Liver (tissue), 8 donors: ENCODE measurements at regions not wholly inside any gene's neighbourhood (a gene's known extent, or its start where the extent isn't known, plus 50 kb on each side); places are given as distances from the start of the nearest gene placed in this dataset.

Experiments
- DNase-seq: peaks from one replicate; pipeline ENCODE4 v3.0.0-alpha.2; 2017; ENCODE audit warnings: low spot score
- H3K27ac ChIP-seq, 2 donors: one replicate each; pipeline ENCODE4 v1.7.0; 2013; ENCODE audit warnings: inconsistent platforms in 2 of 2, low read length in 2 of 2, control low read depth in 1 of 2, low read depth in 1 of 2, mild to moderate bottlenecking in 1 of 2
- H3K27me3 ChIP-seq, 4 donors: one replicate each; pipeline versions ENCODE4 v1.6.1 to v1.7.0; 2013; ENCODE audit warnings: low read length in 3 of 4, inconsistent platforms in 1 of 4, mild to moderate bottlenecking in 1 of 4, moderate library complexity in 1 of 4; ENCODE audit not compliant: control insufficient read depth in 4 of 4, insufficient read depth in 4 of 4
- H3K36me3 ChIP-seq, 4 donors: one replicate each; pipeline versions ENCODE4 v1.6.1 to v1.7.0; 2013; ENCODE audit warnings: low read length in 3 of 4, mild to moderate bottlenecking in 3 of 4, low read depth in 1 of 4, moderate library complexity in 1 of 4; ENCODE audit not compliant: control insufficient read depth in 4 of 4, insufficient read depth in 3 of 4
- H3K4me1 ChIP-seq, 4 donors: one replicate each; pipeline versions ENCODE4 v1.6.1 to v1.7.0; 2013; ENCODE audit warnings: low read length in 3 of 4, mild to moderate bottlenecking in 3 of 4, moderate library complexity in 1 of 4; ENCODE audit not compliant: control insufficient read depth in 4 of 4, insufficient read depth in 4 of 4
- H3K4me3 ChIP-seq, 3 donors: one replicate each; pipeline versions ENCODE4 v1.6.1 to v1.7.0; 2013; ENCODE audit warnings: low read length in 3 of 3, control low read depth in 1 of 3, low read depth in 1 of 3, mild to moderate bottlenecking in 1 of 3
- H3K9ac ChIP-seq, 2 donors: one replicate each; pipeline ENCODE4 v1.7.0; 2013; ENCODE audit warnings: low read length in 2 of 2, mild to moderate bottlenecking in 2 of 2, moderate library complexity in 2 of 2, control low read depth in 1 of 2, low read depth in 1 of 2
- H3K9me3 ChIP-seq, 4 donors: one replicate each; pipeline versions ENCODE4 v1.6.1 to v1.7.0; 2013; ENCODE audit warnings: low read length in 3 of 4; ENCODE audit not compliant: control insufficient read depth in 4 of 4
- EGR1 ChIP-seq, 2 donors: IDR thresholded peaks; 2 replicates each; pipeline ENCODE4 v1.6.1; 2016 to 2018; ENCODE audit warnings: antibody characterized with exemption in 2 of 2, low read depth in 2 of 2
- FOXA1 ChIP-seq: IDR thresholded peaks from 2 replicates; pipeline ENCODE4 v1.6.1; 2016; ENCODE audit warnings: antibody characterized with exemption
- FOXA2 ChIP-seq: IDR thresholded peaks from 2 replicates; pipeline ENCODE4 v1.6.1; 2016; ENCODE audit warnings: antibody characterized with exemption
- GABPA ChIP-seq, 2 donors: IDR thresholded peaks in 1 of 2; conservative IDR thresholded peaks in 1 of 2; 2 replicates each; pipeline ENCODE4 v1.6.1; 2016; ENCODE audit warnings: antibody characterized with exemption in 2 of 2, mild to moderate bottlenecking in 1 of 2, moderate library complexity in 1 of 2
- HNF4A ChIP-seq, 2 donors: conservative IDR thresholded peaks; 2 replicates each; pipeline ENCODE4 v1.6.1; 2016; ENCODE audit warnings: antibody characterized with exemption in 2 of 2, mild to moderate bottlenecking in 2 of 2
- HNF4G ChIP-seq: IDR thresholded peaks from 2 replicates; pipeline ENCODE4 v1.6.1; 2016; ENCODE audit warnings: antibody characterized with exemption
- JUND ChIP-seq, 2 donors: IDR thresholded peaks; 2 replicates each; pipeline ENCODE4 v1.6.1; 2016; ENCODE audit warnings: antibody characterized with exemption in 2 of 2
- MAX ChIP-seq: IDR thresholded peaks from 2 replicates; pipeline ENCODE4 v1.6.1; 2016; ENCODE audit warnings: antibody characterized with exemption
- NR2F2 ChIP-seq: IDR thresholded peaks from 2 replicates; pipeline ENCODE4 v1.6.1; 2016; ENCODE audit warnings: antibody characterized with exemption
- RXRA ChIP-seq, 2 donors: IDR thresholded peaks; 2 replicates each; pipeline ENCODE4 v1.6.1; 2017 to 2018; ENCODE audit warnings: antibody characterized with exemption in 2 of 2, mild to moderate bottlenecking in 1 of 2
- SP1 ChIP-seq: IDR thresholded peaks from 2 replicates; pipeline ENCODE4 v1.6.1; 2018; ENCODE audit warnings: antibody characterized with exemption, mild to moderate bottlenecking
- TAF1 ChIP-seq: conservative IDR thresholded peaks from 2 replicates; pipeline ENCODE4 v1.6.1; 2016; ENCODE audit warnings: antibody characterized with exemption, mild to moderate bottlenecking
- YY1 ChIP-seq: IDR thresholded peaks from 2 replicates; pipeline ENCODE4 v1.6.1; 2016; ENCODE audit warnings: antibody characterized with exemption, mild to moderate bottlenecking
- WGBS: extraction: QIAGEN DNeasy Blood & Tissue Kit; methylation state at CpG from one replicate; pipeline ENCODE4 v1.1.7; 2013; 5-methylcytosine and 5-hydroxymethylcytosine counted together
- TF ChIP-seq, protein P1 (sequence below): fragments of 150-350 bp; IDR thresholded peaks from 2 replicates; pipeline ENCODE4 v1.5.1; 2017; ENCODE audit warnings: improper control_type of control experiment, low read depth, low read length; ENCODE audit not compliant: missing input control
- TF ChIP-seq, protein P2 (sequence below): IDR thresholded peaks from 2 replicates; pipeline ENCODE4 v1.6.1; 2016; ENCODE audit warnings: antibody characterized with exemption, mild to moderate bottlenecking
- donor health status: healthy.
- donor health status: healthy.
- donor health status: healthy.
- donor health status: healthy.
- donor health status: healthy.

DNA sequence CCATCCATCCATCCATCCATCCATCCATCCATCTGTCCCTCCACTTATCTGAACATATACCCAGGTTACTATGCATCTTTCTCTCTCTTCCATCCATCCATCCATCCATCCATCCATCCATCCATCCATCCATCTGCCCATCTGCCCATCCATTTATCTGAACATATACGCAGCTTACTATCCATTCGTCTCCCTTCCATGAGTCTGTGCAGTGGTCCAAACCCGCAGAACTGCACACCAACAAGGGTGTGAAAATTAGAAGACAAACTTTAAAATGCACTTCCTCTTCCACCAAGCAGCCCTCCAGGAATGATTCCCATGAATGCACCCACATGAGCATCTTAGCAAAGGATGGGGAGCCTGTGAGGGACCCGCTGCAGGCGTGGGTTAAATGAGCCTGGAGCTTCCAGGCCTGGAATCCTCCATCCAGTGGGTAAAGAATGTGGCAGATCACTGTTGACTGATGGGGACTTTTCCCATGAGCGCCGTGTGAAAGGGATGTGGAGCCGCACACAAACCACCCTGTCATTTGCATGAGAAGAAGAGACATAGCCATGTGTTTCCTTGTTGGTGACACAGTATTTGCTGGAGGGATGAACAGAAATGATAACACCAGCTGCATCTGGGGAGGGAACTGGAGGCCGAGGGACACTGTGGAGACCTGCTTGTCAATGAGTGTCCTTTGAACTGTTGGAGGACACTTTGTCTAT is 376.6 kb downstream of the ADGRD1 start:
- DNase-seq: no peak
- H3K36me3 ChIP-seq: no peaks in the 10 kb centered on the region
- 82% methylated on average over 9 of the region's 9 CpGs for WGBS
- H3K4me1 ChIP-seq: no peaks in the 10 kb centered on the region
- H3K4me3 ChIP-seq: no peak overlapping the region
- no peak overlapping the region for H3K27ac ChIP-seq
- no peaks in the 10 kb centered on the region for H3K9me3 ChIP-seq
- H3K9ac ChIP-seq: no peak overlapping the region
- H3K27me3 ChIP-seq: no peaks in the 10 kb centered on the region
- TF ChIP-seq FOXA2 (no peak), HNF4A (conservative IDR thresholded peaks at IDR 0.05) (no peak), FOXA1 (no peak)
- TF ChIP-seq, protein P1, sequence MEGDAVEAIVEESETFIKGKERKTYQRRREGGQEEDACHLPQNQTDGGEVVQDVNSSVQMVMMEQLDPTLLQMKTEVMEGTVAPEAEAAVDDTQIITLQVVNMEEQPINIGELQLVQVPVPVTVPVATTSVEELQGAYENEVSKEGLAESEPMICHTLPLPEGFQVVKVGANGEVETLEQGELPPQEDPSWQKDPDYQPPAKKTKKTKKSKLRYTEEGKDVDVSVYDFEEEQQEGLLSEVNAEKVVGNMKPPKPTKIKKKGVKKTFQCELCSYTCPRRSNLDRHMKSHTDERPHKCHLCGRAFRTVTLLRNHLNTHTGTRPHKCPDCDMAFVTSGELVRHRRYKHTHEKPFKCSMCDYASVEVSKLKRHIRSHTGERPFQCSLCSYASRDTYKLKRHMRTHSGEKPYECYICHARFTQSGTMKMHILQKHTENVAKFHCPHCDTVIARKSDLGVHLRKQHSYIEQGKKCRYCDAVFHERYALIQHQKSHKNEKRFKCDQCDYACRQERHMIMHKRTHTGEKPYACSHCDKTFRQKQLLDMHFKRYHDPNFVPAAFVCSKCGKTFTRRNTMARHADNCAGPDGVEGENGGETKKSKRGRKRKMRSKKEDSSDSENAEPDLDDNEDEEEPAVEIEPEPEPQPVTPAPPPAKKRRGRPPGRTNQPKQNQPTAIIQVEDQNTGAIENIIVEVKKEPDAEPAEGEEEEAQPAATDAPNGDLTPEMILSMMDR: no peak

DNA sequence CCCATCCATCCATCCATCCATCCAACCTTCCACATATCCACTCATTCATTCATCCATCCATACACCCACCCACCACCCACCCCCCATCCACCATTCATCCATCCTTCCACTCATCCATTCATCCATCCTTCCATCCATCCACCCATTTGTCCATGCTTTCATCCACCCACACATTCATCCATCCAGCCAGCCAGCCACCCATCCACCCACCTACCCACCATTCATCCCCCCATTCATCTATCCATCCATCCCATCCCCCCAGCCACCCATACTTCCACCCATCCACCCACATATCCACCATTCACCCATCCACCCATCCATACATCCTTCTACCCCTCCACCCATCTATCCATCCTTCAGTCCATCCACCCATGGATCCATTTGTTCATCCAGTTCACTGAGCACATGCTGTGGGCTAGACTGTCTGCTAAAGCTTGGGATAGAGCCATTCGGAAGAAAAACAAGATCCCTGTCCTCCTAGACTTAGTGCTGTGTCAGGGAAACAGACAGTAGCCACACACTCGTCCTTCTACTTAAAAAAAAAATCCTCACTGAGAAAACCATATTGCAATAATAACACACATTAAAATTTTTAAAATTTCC is 377.5 kb downstream of the ADGRD1 start:
- no peaks in the 10 kb centered on the region for H3K4me1 ChIP-seq
- no peaks in the 10 kb centered on the region for H3K27me3 ChIP-seq

GRCh38 chr12:131332224-131332623 is 378.5 kb downstream of the ADGRD1 start:
- no peaks in the 10 kb centered on the region for H3K4me1 ChIP-seq
- H3K9ac ChIP-seq: no peak overlapping the region
- no peak overlapping the region for H3K27ac ChIP-seq
- H3K36me3 ChIP-seq: no peaks in the 10 kb centered on the region
- DNase-seq: no peak
- no peaks in the 10 kb centered on the region for H3K27me3 ChIP-seq
- H3K9me3 ChIP-seq: no peaks in the 10 kb centered on the region
- 76% methylated on average over 12 of the region's 12 CpGs for WGBS
- no peak overlapping the region for H3K4me3 ChIP-seq
- TF ChIP-seq, protein P2, sequence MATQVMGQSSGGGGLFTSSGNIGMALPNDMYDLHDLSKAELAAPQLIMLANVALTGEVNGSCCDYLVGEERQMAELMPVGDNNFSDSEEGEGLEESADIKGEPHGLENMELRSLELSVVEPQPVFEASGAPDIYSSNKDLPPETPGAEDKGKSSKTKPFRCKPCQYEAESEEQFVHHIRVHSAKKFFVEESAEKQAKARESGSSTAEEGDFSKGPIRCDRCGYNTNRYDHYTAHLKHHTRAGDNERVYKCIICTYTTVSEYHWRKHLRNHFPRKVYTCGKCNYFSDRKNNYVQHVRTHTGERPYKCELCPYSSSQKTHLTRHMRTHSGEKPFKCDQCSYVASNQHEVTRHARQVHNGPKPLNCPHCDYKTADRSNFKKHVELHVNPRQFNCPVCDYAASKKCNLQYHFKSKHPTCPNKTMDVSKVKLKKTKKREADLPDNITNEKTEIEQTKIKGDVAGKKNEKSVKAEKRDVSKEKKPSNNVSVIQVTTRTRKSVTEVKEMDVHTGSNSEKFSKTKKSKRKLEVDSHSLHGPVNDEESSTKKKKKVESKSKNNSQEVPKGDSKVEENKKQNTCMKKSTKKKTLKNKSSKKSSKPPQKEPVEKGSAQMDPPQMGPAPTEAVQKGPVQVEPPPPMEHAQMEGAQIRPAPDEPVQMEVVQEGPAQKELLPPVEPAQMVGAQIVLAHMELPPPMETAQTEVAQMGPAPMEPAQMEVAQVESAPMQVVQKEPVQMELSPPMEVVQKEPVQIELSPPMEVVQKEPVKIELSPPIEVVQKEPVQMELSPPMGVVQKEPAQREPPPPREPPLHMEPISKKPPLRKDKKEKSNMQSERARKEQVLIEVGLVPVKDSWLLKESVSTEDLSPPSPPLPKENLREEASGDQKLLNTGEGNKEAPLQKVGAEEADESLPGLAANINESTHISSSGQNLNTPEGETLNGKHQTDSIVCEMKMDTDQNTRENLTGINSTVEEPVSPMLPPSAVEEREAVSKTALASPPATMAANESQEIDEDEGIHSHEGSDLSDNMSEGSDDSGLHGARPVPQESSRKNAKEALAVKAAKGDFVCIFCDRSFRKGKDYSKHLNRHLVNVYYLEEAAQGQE: no peak
- TF ChIP-seq SP1 (no peak), EGR1 (IDR thresholded peaks at IDR 0.05; ENCODE audit: low read depth in 2 of 2) (no peak), YY1 (no peak), NR2F2 (no peak), TAF1 (no peak), MAX (no peak), GABPA (IDR thresholded peaks at IDR 0.05 in 1 of 2, conservative IDR thresholded peaks at IDR 0.05 in 1 of 2) (no peak), JUND (IDR thresholded peaks at IDR 0.05) (no peak), FOXA2 (no peak)
- TF ChIP-seq, protein P1: no peak

More for the DNA sequence above, 377.5 kb downstream of the ADGRD1 start:
- WGBS: 60% methylated on average over 2 of the region's 2 CpGs
- DNase-seq: no peak
- H3K27ac ChIP-seq: no peak overlapping the region
- H3K9ac ChIP-seq: no peak overlapping the region
- no peaks in the 10 kb centered on the region for H3K36me3 ChIP-seq
- TF ChIP-seq YY1: no peak
- TF ChIP-seq HNF4G: no peak
- TF ChIP-seq EGR1 (IDR thresholded peaks at IDR 0.05; ENCODE audit: low read depth in 2 of 2): no peak
- TF ChIP-seq FOXA1: no peak
- TF ChIP-seq RXRA (IDR thresholded peaks at IDR 0.05): no peak
- no peak for TF ChIP-seq FOXA2
- TF ChIP-seq HNF4A (conservative IDR thresholded peaks at IDR 0.05): no peak
- TF ChIP-seq, protein P1: no peak
- TF ChIP-seq GABPA (IDR thresholded peaks at IDR 0.05 in 1 of 2, conservative IDR thresholded peaks at IDR 0.05 in 1 of 2): no peak
- no peak overlapping the region for H3K4me3 ChIP-seq
- H3K9me3 ChIP-seq: no peaks in the 10 kb centered on the region
